ENCODE measurements at regions not wholly inside any gene's neighbourhood (a gene's known extent, or its start where the extent isn't known, plus 50 kb on each side); places are given as distances from the start of the nearest gene placed in this dataset.

DNA sequence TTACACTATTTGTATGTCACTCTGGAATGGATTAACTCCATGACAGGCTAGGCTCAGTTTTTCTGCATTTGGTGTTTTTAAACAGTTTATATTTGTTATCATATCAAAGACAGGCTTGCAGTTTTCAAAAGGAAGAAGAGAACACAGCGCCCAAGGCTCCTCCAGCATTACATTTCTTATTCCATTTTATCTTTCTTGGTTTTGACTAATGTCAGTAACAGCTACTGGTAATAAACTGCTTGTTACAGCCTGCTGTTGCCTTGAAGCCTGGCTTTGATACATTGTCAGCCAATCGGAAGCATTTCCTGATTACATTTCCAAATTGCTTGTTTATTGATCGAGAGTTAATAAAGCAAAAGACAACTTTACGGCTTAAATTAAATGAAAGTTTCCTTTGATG, 166.0 kb upstream of the MDFIC start:
- no peak for DNase-seq

DNA sequence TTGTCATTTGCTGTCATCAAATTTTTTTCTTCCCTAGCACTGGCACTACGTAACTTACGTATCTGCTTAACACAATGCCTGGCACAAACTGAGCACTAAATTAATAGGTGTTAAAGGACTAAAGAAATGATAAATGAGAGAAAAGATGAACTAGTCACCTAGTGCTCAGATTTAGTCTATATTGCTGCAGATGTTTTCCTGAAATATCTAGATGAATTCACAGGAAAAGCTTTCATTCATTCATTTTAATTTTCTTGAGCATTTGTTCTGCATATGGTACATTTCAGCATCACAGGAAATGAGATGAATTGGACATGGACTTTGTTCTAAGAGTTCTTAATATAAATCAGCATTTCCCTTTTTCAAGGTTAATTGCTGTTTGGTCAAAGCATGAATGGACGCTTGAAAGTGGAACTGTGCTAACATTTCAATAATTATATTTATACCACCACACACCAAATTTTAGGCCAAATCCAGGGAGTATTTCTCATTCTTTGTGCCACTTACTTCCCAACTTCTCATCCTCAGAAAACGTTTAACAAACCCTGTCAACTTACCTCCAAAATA, 163.2 kb upstream of the MDFIC start:
- DNase-seq: no peak

DNA sequence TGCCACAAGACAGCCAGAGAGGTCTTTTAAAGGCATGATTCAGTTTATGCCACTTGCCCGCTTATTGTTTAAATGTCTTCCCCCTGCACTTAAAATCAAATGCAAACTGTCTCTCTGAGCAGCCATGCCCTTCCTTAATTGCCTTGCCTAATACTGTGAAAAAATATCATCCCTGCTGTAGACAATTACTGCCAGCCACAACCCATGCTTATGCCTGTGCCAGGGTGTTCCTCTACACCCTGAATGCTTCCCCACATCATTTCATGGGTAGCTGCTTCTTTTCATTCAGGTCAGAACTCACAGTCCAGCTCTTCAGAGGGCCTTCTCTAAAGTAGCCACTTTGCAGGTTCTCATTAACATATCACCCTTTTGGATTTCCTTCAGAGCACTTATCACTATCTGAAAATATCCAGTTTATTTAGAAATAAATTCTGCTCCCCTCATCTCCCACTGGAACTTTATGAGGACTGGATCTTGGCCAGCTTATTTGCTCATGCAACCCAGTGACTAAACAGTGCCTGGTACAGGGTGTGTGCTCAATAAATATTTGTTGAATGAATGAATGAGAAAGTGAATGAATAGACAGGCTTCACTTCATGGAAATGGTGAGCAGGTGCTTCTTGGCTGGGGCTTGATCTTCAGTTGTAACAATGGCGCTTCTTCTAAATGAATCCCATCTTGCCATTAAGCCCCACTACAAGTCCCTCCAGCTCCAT, 162.4 kb upstream of the MDFIC start:
- no peak for DNase-seq

DNA sequence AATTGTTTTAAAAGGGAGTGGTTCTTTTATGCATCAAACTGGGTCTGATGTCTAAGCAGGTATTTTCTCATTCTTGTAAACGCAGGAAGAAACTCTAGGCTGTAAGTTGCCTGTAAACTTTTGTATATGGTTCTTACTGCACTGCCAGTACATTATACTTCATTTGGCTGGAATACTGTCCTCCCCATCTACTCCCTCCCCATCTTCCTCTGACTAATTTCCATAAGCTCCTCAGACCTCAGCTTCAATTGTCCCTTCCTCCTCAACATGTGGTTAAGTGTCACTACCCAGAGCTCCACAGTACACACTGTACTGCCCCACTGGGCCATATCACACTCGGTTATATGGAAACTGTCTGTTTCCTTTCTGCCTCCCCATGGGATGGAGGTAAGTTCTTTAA, 161.4 kb upstream of the MDFIC start:
- DNase-seq: no peak

DNA sequence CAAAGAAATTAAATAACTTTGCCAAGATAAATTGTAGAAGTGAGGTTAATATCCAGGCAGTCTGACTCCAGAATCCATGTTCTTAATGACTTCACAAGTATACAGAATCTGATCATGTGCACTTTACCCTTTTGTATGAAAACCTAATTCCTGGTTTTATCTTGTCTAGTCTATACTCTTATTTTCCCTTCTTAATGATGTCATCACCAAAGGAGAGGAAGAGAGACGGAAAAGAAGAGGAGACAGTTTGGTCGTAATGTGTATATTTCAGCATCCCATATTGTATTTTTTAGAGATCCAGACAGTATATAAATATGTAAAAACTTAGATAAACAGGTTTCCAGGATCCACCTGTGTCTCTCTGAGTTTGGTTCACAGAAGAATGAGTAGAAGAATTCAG, 159.9 kb upstream of the MDFIC start:
- no peak for DNase-seq

DNA sequence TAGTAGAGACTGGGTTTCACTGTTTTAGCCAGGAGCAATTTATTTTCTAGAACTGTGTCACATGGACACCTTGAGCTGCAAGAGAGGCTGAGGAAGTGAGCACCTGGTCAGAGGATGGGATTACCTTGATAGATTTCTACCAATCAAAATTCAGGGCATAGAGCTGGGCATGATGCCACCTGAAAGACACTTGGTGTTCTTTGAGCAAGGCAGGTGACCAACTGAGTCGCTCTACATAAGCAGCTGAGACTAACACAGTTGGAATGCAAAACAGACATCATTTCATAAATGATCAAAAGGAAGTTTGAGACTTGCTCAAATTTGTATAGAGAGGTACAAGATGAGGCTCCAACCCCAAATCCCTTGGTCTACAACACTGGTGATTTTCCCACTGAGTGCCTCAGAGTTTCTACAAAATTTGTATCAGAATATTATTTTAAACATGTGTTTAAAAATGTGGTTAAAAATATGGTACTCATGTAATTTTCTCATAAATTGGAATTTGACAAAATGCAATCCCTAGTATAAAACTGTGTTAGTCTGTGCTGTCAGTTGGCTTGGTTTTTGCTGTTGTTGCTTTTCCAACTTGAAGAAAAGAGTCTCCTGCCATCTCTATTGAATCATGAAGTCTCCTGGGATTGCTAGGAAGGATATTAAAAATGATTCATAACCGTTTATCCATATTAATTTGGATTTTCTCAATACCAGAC, 156.4 kb upstream of the MDFIC start:
- DNase-seq: no peak

DNA sequence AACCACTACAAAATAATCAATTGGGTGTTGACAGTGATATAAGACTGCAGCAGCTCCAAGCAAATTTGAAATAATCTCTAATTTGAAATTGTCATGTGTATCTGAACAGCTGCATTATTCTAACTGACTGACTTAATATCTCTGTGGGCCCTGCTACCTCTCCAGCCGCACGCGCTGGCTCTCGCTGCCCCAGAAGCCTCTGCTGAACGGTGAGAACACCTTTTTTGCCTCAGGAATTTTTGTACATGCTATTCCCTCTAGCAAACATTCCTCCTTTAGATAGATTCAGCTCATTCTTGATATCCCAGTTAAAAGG, 155.9 kb upstream of the MDFIC start:
- no peak for DNase-seq

DNA sequence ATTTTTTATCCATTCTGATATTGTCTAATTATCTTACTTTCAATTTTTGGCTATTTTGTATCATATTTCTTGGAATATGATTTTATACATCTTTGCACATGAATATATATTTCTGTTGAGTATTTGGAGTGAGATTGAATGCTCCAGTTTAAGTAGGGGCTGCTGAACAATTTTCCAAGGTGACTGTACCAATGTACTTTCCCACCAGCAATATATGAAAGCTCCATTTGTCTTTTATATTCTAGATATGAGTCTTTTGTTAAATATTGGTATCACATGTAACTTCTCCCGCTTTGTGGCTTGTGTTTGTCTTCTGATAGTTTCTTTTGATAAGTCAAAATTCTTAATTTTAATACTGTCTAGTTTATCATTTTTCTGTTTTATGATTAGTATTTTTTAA, 144.6 kb upstream of the MDFIC start:
- DNase-seq: no peak

DNA sequence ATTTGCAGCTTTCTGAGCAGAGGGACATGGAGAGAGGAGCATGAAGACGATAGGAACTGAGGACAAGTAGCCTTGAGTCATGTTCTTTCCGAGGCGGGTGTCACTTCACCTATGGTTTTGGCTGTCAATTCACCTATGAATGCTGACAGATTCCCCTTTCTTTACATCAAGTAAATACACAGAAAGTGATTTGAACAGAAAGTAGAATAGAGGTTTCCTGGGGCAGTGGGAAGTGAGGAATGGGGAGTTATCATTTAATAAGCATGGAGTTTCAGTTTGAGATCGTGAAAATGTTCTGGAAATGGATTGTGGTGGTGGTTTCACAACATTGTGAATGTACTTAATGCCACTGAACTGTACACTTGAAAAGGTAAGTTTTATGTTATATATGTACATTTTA, 138.4 kb upstream of the MDFIC start:
- no peak for DNase-seq

DNA sequence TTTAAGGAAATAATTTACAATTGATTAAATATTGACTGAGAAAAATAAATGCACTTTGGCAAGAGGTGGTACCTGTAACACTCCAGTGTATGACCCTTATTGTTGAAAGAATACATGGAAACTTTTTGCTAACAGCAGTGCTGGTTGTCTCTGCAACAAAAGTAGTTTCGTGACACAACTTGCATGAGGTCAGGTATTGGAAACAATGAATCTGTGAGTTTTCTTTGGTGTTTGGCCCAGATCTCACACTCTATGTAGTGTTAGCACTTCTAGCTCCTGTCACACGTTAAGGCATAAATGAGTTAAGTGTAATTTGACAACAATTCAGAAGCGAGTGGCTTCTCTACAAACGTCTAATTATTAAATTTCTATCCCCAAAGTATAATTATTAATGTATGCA, 137.7 kb upstream of the MDFIC start:
- no peak for DNase-seq

DNA sequence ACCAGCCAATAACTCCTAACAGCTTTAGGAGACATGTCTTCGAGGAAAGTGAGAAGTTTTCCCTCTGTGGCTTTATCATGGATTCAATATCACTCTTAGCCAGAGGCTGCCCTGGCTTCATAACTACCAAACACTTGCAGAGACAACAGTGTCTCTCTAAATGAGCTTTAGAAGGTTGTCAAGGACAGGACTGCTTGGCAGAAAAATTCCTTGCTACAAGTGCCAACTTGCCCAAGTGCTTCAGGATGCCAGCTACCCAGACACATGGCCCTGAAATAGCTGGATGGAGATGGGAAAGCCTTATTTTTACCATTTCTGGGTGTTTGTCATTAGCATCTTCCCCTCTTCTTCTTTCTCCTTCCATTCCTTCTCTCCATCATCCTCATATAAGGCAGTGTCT, 137.1 kb upstream of the MDFIC start:
- no peak for DNase-seq

DNA sequence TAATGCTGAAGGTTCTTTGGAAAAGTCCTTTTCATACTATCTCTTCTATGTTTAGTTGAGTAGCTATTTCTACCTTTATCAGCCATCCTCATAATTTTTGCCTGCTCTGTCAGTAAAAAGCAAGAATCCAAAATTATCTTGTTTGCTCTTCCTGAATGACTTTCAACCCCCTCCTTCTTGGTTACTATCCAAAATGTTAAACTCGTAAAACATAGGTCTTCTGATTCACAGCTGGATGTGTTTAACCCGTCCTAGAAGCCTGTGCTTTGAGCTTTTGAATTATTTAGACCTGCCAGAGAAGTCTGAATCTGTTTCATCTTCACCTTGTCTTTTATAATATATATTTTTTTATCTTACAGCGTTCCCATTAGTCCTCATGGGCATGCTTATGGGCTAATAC, 136.4 kb upstream of the MDFIC start:
- DNase-seq: no peak

DNA sequence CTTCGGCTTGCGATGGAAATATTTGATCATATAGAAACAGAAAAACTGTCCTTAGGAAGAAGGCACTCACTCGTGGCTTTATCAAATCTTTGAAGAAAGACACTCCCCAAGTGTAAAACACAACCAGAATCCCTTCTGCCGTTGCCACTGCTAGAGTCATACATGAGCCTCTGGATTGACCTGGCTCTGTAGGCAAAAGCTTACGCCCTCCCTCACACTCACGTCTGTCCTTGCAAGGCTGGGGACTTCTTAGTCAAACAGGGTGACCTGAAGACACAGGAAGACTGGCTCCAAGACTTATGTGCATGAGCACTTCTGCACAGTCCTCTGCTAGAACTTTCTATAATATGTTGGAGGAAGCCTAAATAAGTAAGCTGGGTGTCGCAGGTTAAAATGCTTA, 135.4 kb upstream of the MDFIC start:
- no peak for DNase-seq

DNA sequence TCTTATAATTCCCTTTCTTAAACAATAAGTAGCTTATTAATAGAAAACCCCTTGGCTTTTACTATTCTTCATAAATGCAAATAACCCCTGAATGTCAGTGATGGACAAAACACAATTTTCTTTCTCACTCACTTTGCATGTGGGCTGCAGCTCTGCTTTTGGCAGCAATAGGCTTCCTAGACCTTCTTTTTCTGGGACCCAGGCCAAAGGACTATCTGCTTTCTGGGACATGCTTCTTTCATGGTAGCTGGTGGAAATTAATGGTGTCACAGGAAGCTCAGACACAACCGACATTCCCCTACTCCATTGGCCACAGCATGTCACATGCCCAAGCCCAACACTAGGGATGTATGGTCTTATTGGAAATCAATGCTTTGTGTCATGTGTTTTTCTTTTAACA, 134.3 kb upstream of the MDFIC start:
- DNase-seq: no peak

DNA sequence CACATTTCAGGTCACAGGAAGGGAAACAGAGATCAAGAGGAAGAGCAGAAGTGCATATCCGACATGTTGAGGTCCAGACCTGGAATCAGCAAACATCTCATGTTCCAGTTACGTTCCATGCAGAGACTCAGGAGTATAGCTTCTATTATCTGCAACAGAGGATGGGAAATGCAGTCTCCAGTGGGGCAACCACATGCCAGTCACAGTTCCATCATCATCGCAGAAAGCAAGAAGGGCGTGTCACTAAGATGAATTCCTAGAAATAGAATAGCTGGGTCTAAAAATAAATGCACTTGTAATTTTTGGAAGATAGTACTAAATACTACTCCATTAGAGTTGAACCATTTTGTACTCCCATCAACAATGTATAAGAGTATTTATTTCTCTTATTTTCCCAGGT, 133.2 kb upstream of the MDFIC start:
- no peak for DNase-seq

DNA sequence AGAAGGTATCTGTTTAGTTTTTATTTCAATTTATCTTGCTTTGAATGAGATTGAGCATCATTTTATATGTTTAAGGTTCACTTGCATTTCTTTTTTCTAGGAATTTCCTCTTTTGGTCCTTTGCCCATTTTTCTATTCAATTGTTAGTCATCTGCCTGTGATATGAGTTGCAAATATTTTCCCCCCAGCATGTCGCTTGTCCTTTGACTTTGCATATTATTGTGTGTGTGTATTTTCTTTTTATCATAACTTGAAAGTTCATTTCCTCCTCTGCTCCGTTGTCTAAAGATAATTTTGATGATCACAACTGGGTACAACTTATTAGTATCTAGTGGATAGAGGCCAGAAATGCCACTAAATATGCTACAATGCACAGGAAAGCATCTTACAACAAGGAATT, 132.7 kb upstream of the MDFIC start:
- DNase-seq: no peak

DNA sequence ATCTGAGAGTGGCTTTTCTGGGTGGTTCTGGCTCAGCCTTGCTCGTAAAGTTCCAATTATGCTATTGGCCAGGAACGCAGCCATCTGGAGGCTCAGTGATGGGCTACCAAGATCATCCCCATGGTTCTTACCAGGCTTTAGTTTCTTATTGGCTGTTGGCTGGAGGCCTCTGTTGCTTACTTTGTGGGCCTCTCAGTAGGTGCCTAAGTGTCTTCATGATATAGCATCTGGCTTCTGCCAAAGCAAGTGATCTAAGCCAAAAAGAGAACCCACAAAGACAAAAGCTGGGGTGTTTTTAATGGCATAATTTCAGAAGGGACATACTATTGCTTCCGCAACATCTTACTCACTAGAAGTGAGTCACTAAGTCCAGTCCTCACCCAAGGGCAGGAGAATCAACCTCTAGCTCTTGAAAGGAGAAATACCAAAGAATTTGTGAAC, 132.0 kb upstream of the MDFIC start:
- no peak for DNase-seq

DNA sequence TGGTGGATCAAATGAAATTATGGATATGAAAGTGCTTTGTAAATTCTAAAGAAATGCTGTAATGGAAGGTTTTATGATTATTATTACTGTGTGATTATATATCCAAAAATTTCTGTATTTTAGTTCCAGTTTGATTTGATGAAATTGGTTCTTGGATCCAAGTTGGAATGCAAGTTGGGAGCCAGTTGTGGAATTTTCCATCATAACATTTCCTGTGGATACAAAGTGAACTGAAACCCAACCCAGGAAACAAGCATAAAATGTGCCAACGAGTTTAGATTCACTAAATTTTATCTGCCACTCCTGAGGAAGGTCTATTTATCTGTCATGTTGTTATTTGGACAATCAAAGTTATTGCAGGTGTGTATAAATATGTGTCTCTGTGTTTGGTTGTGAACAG, 131.4 kb upstream of the MDFIC start:
- no peak for DNase-seq

DNA sequence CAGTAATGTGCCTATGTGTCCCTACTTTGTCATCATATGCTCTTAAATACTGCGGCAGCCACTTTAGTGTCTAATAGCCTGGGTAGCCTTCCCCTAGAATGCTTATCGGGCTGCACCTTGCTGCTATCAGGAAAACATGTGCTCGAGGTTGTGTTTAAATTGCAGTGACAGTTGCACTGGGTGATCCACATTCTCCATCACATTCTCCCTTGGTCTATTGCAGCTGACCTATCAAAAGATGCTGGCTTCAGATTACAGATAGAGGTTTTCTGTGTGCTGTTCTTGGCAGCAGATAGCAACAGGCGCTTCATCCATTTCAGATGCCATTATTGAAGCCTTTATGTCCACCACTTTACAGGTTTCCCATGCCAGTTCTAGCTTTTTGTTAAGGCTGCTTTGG, 130.1 kb upstream of the MDFIC start:
- no peak for DNase-seq

DNA sequence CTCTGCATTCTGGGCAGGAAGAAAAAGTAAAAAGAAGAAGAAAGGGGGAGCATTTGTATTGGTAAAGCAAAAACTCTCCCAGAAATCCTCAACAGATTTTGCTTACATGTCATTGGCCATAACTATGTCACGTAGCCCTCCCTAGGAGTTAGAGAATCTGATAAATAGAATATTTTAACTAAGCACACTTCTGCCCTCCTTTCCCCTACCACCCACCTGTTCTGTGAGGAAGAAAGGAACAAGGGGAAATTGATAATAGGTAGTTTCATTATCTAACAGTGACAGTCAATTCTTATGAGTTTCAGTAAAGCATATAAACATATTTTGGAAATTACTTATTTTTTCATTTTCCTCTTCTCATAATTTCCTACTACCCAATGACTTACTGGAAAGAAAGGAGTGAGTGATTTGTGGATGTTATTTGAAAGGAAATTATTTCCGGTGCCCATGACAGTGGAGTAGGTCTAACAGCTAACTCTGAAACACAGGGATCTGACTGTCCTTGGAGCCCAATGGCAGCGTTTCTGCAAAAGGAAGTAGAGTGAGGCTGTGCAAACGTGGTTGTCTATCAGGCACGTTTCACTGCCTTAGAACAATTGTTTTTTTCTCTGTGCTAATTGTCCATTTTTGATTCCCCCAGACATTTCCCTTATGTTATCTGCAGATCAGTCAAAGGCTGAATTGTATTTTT, 128.6 kb upstream of the MDFIC start:
- DNase-seq: no peak

DNA sequence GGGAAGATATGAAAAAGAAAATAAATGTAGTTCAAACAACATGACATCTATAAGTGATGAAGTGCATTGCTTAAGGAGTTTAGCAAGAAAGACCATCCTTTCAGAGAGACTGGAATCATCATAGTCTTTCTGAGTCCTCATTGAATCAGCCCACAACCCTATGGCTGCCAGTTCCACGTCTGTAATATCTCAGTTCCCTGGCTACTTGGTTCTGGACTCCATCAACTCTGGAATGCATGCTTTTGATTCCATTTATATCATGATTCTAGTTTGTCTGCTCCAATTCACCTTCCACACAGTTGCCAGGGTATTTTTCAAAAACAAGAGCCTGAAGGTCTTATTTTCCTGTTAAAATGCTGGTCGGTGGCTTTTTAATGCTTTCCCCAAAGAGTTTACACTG, 126.4 kb upstream of the MDFIC start:
- no peak for DNase-seq

DNA sequence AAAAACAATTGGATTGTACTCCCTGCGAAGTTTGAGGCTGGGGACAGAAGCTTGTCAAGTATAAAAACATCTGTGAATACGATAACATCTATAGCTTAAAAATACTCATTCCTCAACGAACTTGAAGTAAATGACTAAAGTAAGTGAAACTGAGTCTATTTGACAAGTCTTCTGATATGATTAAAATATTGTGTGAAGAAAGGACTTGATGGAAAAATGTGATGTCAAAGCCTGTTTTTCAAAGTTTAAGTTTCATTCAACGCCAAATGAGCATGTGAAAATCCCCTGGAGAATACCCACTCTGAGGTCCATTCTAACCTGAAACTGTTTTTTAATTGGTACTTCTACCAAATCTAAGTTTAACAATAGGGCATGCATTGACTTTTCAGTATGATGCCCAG, 122.3 kb upstream of the MDFIC start:
- no peak for DNase-seq

DNA sequence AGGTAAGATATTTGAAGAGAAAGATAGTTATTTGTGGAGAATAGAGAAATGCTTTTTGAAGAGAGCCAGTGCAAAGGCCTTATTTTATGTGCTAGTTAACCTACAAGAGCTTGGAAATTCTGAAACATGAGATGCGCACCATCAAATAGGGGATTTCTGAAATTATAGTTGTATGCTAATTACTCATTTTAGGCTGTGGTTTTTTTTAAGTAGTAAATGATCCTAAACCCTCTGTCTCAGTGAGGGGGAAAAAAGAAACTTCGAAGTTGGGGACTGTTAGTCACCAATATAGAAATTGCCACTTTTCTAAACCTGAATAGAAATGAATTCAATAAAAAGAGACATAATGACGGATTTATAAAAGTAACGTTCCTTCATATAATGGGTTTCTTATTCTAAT, 119.3 kb upstream of the MDFIC start:
- no peak for DNase-seq

DNA sequence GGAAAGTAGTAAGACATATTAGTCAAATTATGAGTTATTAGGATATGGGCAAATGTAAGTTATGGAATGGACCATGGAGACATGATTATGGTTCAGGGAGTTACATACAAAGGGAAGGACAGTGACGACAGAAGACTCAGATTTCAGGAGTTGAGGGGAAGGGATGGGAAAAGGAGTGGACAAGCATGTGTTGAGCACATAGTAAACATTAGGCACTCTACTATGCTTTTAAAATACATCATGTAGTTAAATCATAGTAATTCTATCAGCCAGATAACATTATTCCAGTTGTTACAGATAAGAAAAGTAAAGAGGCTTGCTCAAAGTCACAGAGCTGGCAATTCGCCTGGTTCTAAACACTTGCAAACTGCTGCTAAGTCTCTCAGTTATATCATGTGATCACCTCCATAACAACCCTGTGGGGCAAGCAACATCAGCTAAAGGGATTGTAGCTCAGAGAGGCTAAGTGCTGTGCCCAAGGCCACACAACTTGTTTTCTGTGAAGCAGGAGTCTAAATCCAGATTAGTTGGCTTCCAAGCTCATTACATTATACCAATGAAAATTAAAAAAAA, 115.2 kb upstream of the MDFIC start:
- DNase-seq: no peak

Data from GDM1 (cell line).